ENCODE measurements at regions not wholly inside any gene's neighbourhood (a gene's known extent, or its start where the extent isn't known, plus 50 kb on each side); places are given as distances from the start of the nearest gene placed in this dataset.

DNA sequence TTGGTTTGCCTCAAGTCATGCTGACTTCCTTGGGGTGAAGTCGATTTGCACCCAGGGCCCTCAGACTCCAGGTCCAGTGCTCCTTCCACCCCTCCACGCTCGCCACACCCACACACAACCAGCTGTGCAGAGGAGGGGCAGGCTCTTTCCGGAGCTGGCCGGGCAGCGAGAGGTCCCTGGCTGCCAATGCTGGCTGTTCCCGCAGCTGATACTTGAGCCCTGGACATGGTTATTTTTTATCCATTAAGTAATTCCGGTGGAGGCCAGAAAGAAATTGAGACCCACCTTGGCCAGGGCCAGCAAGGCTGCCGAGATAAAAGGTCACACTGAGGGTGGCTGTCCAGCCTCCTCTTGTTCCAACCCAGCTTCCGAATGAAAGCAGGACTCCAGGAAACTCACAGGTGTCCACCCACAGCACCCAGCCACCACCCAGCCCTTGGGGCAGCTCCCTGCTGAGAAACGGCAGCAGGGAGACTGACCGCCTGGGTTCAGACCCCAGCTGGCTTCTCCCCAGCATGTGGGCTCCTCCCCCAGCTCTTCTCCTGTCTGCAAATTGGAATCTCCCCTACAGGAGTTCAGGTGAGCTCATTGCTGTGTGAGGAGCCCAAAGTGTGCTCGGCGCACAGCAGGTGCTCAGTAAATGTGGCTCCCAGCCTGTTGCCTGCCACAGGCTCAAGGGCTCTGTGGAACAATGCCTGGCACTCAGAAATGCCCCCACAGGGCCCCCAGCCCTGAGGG, 77.8 kb downstream of the PDGFA start:
- ATAC-seq, result no peak

DNA sequence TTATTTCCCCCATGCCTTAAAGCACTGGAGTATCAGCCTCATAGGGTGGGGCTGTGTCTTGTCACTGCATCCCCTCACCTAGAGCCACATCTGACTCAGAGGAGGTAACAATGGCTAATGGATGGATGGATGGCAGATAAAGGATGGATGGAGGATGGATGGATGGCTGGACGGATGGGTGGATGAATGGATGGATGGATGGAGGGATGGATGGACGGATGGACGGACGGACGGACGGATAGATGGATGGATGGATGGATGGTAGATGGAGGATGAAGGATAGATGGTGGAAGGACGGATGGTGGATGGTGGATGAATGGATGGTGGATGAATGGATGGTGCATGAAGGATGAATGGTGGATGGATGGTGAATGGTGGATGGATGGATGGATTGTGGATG, 77.2 kb downstream of the PDGFA start:
- no peak for ATAC-seq

DNA sequence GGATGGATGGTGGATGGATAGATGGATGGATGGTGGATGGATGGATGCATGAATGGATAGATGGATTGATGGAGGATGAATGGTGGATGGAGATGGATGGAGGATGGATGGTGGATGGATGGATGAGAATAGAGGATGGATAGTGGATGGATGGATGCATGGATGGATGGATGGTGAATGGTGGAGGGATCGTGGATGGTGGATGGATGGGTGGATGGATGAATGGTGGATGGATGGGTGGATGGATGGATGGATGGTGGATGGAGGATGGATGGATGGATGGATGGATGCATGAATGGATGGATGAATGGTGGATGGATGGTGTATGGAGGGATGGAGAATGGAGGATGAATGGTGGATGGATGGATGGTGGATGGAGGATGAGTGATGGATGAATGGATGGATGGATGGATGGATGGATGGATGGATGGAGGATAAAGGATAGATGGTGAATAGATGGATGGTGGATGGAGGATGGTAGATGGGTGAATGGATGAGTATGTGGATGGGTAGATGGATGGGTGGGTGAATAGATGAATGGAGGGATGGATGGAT, 76.3 kb downstream of the PDGFA start:
- no peak for ATAC-seq

DNA sequence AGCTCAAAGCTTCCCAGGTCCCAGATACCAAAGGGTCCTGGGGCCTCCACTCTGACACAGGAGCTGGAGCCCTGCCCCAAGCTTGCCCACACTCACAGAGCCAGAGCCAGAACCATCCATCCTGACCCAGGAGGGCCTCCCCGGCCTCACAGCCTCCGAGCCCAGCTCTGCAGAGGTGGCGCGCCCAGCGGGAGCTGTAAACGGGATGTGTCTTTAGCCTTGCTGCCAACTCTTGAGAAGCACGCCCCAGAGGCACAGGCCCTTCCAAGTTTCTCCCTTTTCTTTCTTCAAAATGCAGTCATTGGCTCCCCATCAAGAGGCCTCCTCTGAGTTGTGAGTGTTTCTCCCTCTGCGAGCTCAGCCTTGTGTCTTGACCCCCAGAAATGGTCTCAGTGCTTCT, 75.0 kb downstream of the PDGFA start:
- no peak for ATAC-seq

DNA sequence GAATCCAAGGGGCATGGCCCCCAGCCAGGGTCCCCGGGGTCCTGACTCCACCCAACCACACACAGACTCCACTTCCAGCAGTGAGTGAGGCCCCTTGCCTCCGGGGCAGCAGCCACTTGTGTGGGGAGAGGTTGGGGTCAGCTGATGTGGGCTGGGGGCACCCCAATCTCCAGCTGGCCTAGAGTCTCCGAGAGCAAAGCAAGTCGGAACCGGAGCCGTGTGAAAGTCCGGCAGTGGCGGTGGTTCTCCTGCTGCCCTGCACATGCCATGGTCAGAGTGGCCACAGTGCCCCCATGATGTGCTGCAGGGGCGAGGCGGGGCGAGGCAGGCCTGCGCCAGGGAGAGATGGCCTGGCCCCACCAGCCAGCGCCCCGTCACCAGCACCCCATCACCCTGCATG, 74.6 kb downstream of the PDGFA start:
- peak; percentile 12 for ATAC-seq

DNA sequence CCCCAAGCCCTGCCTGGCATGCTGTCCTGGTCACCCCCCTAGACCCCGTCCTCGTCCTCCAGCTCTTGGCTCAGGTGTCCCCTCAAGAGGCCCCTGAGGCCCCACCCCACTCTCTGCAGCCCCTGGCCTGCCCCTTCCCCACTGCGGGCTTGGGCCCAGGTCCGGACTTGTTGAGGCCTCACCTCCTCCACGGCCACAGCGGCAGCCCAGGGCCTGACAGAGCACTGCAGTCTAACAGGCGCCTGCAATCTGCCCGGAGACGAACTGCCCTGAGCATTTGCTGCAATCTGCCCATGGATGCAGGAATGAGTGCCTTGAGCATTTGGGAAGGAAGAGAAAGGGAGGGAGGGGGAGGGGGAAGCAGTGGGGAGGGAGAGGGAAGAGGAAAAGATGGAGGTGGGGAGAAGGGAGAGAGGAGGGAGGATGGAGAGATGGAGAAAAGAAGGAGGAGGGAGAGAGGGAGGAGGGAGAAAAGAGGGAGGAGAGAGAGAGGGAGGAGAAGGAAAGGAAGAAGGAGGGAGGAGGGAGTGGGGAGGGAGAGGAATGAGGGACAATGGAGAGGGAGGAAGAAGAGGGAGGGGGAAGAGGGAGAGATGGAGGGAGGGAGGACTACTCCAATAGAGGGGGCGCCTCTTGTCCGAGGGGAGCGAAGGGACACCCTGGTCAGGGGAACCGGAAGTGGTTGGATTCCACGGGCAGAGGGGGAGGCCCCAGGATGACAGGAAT, 73.9 kb downstream of the PDGFA start:
- peak; percentile 27 for ATAC-seq

DNA sequence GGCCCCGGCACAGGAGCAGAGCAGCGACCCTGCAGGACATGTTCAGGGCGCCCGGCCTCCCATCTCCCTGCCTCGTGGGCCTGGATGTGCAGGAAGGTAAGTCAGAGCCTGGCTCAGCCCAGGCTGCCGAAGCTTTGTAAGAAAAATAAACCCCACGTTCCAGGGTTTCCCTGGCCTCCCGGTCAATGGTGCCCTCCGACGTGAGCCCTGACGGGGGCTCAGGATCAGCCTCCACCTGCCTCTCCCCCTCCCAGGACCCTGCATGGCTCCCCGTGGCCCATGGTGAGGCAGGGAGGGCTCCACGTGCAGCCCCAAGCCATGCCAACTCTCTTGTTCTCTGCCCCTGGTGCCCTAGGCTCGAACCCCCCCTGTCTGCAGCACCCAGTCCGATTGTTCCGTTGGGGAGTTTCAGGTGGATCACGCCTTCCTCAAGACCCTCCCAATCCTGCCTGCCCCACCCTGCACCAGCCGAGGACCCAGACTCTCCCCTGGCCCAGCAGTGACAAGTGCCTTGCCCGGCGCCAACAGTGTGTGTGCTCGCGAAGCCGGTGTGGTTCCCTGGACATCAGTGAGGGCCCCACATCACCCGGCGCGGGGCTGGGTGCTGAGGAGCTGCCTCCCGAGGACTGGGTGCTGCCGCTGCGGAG, 73.2 kb downstream of the PDGFA start:
- no peak for ATAC-seq
